Osteoblast (primary cell): ENCODE measurements at regions not wholly inside any gene's neighbourhood (a gene's known extent, or its start where the extent isn't known, plus 50 kb on each side); places are given as distances from the start of the nearest gene placed in this dataset.

Experiments used
- DNase-seq: peaks from one replicate; pipeline ENCODE4 v3.0.0; 2011; ENCODE audit warnings: low spot score, mixed read lengths; ENCODE audit not compliant: insufficient read length; ENCODE audit errors: missing footprints
- H2AFZ ChIP-seq: 2 replicates; pipeline ENCODE4 v1.6.0; 2011; ENCODE audit warnings: mild to moderate bottlenecking, low read length
- H3K27ac ChIP-seq: 2 replicates; pipeline ENCODE4 v1.5.1; 2011; ENCODE audit warnings: mild to moderate bottlenecking, low read depth, low read length, moderate library complexity
- H3K27me3 ChIP-seq: 2 replicates; pipeline ENCODE4 v1.6.0; 2012; ENCODE audit warnings: mild to moderate bottlenecking, control low read depth, inconsistent platforms, low read length, moderate library complexity; ENCODE audit not compliant: insufficient read depth
- H3K36me3 ChIP-seq: 2 replicates; pipeline ENCODE4 v1.5.1; 2011; ENCODE audit warnings: mild to moderate bottlenecking, low read length, control low read depth, moderate library complexity; ENCODE audit not compliant: insufficient read depth
- H3K4me1 ChIP-seq: 2 replicates; pipeline ENCODE4 v1.5.1; 2011; ENCODE audit warnings: mild to moderate bottlenecking, low read length, control low read depth, moderate library complexity; ENCODE audit not compliant: insufficient read depth
- H3K4me2 ChIP-seq: 2 replicates; pipeline ENCODE4 v1.6.0; 2011; ENCODE audit warnings: mild to moderate bottlenecking, low read length; ENCODE audit not compliant: insufficient read depth
- H3K4me3 ChIP-seq: fragments of 200-600 bp; sonication (generic); 3 replicates; pipeline ENCODE4 v1.5.1; 2012; ENCODE audit warnings: mild to moderate bottlenecking, low read length, inconsistent platforms; ENCODE audit not compliant: insufficient read depth
- H3K79me2 ChIP-seq: 2 replicates; pipeline ENCODE4 v1.6.0; 2012; ENCODE audit warnings: mild to moderate bottlenecking, low read length, control low read depth, inconsistent platforms; ENCODE audit not compliant: insufficient read depth
- H3K9me3 ChIP-seq: 2 replicates; pipeline ENCODE4 v1.5.1; 2011; ENCODE audit warnings: low read depth, low read length, control low read depth
- H4K20me1 ChIP-seq: 2 replicates; pipeline ENCODE4 v1.6.0; 2012; ENCODE audit warnings: mild to moderate bottlenecking, low read length, control low read depth; ENCODE audit not compliant: insufficient read depth
- TF ChIP-seq, protein P1 (sequence below): IDR thresholded peaks from 2 replicates; pipeline ENCODE4 v1.5.1; 2011; ENCODE audit warnings: mild to moderate bottlenecking, low read depth, low read length, moderate library complexity; ENCODE audit errors: extremely low read depth

DNA sequence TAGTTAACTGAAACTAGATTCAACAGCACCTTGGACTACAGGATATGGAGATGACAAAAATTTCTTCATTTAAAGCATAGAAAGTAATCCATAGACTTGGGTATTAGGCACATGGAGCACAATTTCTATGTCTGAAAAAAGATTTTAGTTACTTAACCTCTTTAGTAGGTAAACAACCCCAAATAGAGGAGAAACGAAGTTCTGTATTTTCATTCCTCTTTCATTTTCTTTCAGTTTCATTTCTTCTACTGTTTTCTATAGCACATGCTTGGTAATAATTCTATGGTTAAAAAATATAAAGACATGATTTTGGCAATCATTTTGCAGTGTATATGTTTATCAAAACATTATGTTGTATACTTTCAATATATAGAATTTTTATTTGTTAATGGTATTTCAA is 99.5 kb downstream of the CASP12 start:
- Histone ChIP-seq H3K4me1 (no peaks in the 10 kb centered on the region), H3K27ac (no peak overlapping the region), H3K27me3 (no peaks in the 10 kb centered on the region), H3K9me3 (no peaks in the 10 kb centered on the region), H2AFZ (peak overlapping the region; percentile 76), H3K36me3 (no peaks in the 10 kb centered on the region), H3K79me2 (no peaks in the 10 kb centered on the region), H3K4me3 (peak overlapping the region; percentile 34), H3K4me2 (peak overlapping the region; percentile 65), H4K20me1 (no peaks in the 10 kb centered on the region)
- TF ChIP-seq, protein P1, sequence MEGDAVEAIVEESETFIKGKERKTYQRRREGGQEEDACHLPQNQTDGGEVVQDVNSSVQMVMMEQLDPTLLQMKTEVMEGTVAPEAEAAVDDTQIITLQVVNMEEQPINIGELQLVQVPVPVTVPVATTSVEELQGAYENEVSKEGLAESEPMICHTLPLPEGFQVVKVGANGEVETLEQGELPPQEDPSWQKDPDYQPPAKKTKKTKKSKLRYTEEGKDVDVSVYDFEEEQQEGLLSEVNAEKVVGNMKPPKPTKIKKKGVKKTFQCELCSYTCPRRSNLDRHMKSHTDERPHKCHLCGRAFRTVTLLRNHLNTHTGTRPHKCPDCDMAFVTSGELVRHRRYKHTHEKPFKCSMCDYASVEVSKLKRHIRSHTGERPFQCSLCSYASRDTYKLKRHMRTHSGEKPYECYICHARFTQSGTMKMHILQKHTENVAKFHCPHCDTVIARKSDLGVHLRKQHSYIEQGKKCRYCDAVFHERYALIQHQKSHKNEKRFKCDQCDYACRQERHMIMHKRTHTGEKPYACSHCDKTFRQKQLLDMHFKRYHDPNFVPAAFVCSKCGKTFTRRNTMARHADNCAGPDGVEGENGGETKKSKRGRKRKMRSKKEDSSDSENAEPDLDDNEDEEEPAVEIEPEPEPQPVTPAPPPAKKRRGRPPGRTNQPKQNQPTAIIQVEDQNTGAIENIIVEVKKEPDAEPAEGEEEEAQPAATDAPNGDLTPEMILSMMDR: no peak
- no peak for DNase-seq

GRCh38 chr11:104796301-104796700 is 102.0 kb downstream of the CASP12 start:
- no peaks in the 10 kb centered on the region for H4K20me1 ChIP-seq
- no peaks in the 10 kb centered on the region for H3K27me3 ChIP-seq
- H3K4me2 ChIP-seq: no peak overlapping the region
- H3K4me3 ChIP-seq: no peak overlapping the region
- TF ChIP-seq, protein P1: no peak
- H2AFZ ChIP-seq: no peak overlapping the region
- H3K27ac ChIP-seq: no peak overlapping the region
- no peaks in the 10 kb centered on the region for H3K36me3 ChIP-seq
- DNase-seq: no peak
- H3K4me1 ChIP-seq: no peaks in the 10 kb centered on the region
- no peaks in the 10 kb centered on the region for H3K9me3 ChIP-seq
- H3K79me2 ChIP-seq: no peaks in the 10 kb centered on the region

DNA sequence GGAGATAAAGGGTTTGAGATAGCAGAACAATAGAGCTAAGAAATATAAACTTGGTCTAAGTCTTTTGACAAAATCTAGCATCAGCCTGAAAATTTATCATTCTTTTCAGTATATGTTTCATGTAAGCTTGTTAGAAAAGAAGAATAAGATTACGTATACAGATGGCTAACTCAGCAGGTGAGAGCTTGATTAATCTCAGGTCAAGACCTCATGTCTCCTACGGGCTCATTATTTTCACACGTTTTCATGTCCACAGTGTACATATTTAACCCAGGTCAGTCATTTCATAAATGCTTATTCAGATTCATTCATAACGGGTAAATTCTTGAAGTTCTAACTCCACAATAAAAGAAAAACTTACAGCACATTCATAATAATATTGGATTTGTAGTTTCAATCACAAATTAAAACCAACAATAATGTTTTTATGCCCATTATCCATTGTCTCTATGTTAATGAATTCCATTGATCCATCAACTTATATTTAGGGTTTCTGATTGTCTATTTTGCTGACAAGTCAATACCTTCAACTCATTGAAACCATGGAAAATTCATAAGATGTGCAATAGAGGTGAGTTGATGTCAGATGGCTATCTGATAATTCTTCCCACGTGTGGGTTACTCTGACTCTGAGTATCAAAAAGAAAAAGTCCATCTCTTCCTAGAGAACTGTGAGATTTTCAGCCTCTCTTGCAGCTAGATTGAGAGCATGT is 102.6 kb downstream of the CASP12 start:
- no peak overlapping the region for H3K4me2 ChIP-seq

GRCh38 chr11:104792861-104793260 is 105.4 kb downstream of the CASP12 start:
- Histone ChIP-seq H3K27me3 (no peaks in the 10 kb centered on the region), H3K4me2 (no peak overlapping the region), H3K36me3 (no peaks in the 10 kb centered on the region), H3K79me2 (no peaks in the 10 kb centered on the region), H3K4me1 (no peaks in the 10 kb centered on the region), H4K20me1 (no peaks in the 10 kb centered on the region), H3K9me3 (no peaks in the 10 kb centered on the region), H3K4me3 (no peak overlapping the region), H2AFZ (no peak overlapping the region), H3K27ac (no peak overlapping the region)
- no peak for DNase-seq
- TF ChIP-seq, protein P1: no peak

More for the DNA sequence above, 102.6 kb downstream of the CASP12 start:
- DNase-seq: no peak
- Histone ChIP-seq H3K27ac (no peak overlapping the region), H3K4me1 (no peaks in the 10 kb centered on the region), H3K79me2 (no peaks in the 10 kb centered on the region), H4K20me1 (no peaks in the 10 kb centered on the region), H2AFZ (no peak overlapping the region), H3K9me3 (no peaks in the 10 kb centered on the region), H3K36me3 (no peaks in the 10 kb centered on the region), H3K4me3 (no peak overlapping the region), H3K27me3 (no peaks in the 10 kb centered on the region)
- TF ChIP-seq, protein P1: no peak
